ENCODE measurements at regions not wholly inside any gene's neighbourhood (a gene's known extent, or its start where the extent isn't known, plus 50 kb on each side); places are given as distances from the start of the nearest gene placed in this dataset.

- no peak for TF ChIP-seq CTCF (IDR thresholded peaks at IDR 0.05; ENCODE audit: low read length)
- no peak for TF ChIP-seq EZH2 (IDR thresholded peaks at IDR 0.05; ENCODE audit: borderline replicate concordance, low read length)
These were observed 329.6 kb downstream of the GJA1 start for GRCh38 chr6:121765060-121765459.

All from OCI-LY1 (cell line).